OCI-LY3 (cell line): ENCODE measurements at regions not wholly inside any gene's neighbourhood (a gene's known extent, or its start where the extent isn't known, plus 50 kb on each side); places are given as distances from the start of the nearest gene placed in this dataset.
"Not testable (repeated sequence)": the region's sequence is repeated elsewhere in the genome, so short reads cannot be mapped to it uniquely, and the experiment has no call there.

Experiments used
- CTCF ChIP-seq: fragments of 200-600, 300-600 bp; sonication (generic); IDR thresholded peaks from 2 replicates; pipeline ENCODE4 v1.5.1; 2014; ENCODE audit warnings: antibody characterized with exemption, low read length, low read depth
- EZH2phosphoT487 ChIP-seq: fragments of 200-600 bp; shearing (Covaris generic); IDR thresholded peaks from 2 replicates; pipeline ENCODE4 v1.6.1; 2018; ENCODE audit warnings: antibody characterized with exemption, mixed run types, low read depth

DNA sequence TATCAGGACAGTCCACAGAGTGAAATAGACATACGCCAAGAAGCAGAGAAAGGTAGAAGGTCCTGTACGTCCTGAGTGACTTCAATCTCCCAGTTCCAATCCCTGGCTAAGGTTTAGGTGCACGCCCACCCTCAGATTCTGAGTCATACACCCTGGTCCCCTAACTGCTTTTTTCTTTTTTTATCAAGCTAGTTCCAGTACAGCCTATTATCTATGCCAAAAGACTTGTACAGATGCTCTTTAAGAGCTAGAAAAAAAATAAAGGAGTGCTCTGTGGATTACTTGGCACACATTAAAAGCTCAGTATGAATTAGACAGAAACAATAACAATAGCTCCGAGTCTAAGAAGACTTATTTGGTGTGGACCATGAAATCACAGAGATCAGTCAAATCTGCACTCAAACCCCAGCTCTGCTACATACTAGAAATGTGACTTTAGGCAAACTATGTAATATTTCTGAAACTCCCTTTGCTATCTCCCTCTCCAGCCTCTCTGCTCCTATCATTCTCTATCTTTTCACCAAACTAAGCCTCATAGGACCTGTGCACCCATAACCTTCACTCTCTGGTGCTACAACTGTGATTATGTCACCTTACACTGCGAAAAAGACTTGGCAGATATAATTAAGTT is 168.8 kb upstream of the KCTD7 start:
- not testable (repeated sequence) for TF ChIP-seq CTCF, EZH2phosphoT487
